Jurkat, Clone E6-1 (cell line): ENCODE measurements at regions not wholly inside any gene's neighbourhood (a gene's known extent, or its start where the extent isn't known, plus 50 kb on each side); places are given as distances from the start of the nearest gene placed in this dataset.
"Not testable (repeated sequence)": the region's sequence is repeated elsewhere in the genome, so short reads cannot be mapped to it uniquely, and the experiment has no call there.

ENCODE experiments used
- DNase-seq: peaks from one replicate; pipeline ENCODE4 v3.0.0-alpha.2; 2011; ENCODE audit warnings: low read depth, low spot score
- H3K4me3 ChIP-seq: 2 replicates; pipeline ENCODE4 v1.5.1; 2011; ENCODE audit warnings: mild to moderate bottlenecking, low read length, control low read depth, moderate library complexity

DNA sequence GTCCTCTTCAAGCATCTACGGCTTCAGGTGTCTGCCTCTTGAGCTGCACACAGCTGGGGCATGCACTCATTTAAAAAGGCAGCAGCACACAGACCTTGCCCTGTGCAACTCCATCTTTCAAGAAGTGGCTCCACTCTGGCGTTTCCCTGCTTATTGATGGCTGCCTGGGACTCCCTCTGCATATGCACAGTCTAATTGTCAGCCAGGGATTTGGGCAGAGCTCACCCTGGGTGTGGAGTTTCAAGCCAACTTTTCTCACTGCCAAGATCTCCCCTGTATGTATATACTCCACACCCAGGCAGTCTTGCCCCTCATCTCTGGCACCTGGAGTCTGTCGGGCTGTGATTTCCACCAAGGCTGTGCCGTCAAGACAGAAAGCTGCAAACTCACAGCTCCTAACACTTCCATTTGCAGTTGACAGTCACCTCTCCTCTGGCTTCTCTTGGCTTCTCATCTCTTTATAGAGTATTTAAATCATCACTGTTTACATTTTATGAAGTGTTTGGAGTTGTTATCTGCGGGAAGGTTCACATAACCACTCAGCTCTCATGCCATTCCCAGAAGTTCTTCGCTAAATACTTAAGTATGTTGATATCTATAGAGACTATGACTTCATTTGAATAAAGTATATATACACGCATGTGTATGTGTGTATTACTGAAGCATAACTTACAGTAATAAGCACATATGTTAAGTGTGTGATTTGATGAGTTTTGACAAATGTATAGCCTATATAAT is 130.5 kb upstream of the ZNF469 start:
- DNase-seq, H3K4me3 ChIP-seq: not testable (repeated sequence)

DNA sequence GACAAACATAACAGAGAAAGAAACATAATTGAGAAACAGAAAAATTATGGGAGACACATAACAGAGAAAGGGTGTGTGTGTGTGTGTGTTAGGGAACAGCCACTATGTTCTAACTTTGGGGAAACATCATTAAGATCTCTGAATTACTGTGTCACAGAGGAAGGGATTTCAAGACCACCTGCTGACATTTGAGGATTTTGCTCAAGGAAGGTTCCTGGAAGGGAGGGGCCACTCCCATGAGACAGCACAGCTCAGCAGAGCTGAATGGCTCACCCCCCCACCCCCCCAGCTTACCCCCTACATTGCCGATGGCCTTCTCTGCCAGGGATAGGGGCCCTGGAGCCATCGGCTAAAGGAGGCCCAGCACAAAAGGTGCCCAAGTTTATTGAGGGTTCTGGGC is 124.6 kb upstream of the ZNF469 start:
- H3K4me3 ChIP-seq, DNase-seq: not testable (repeated sequence)

DNA sequence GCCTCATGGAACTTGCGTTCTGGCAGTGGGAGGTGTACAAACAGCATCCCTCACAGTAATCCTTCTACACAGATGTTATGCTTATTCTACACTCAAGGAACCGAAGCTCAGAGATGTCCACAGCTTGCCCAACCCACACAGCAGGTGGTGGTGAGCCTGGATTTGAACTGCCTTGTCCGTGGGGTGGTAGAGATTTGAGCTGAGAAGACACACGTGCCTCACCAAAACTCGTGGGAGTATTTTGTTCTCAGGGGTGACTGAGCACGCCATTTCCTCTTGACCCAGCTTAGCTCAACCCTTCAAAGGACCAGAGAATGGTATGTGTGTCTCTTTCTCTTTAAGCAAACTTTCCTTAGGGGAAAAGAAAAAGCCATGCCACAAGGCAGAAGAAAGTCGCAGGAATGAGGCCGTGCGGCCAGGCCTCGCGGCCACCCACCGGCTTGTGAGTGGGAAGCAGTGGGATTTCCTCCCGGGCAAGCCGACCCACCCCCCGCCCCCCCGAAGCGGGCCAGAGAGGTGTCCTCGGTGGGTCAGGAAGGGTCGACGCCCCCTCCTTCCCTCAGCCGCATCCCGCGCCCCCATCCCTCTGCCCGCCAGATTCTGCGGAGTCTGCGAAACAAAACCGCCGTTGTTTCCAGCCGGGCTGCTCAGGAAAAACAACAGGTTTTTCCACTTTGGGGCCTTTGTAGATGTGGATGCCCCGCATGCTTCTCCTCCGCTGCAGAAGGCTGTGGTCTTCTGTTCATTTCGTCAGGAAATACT is 123.8 kb upstream of the ZNF469 start:
- H3K4me3 ChIP-seq, DNase-seq: not testable (repeated sequence)

- not testable (repeated sequence) for H3K4me3 ChIP-seq, DNase-seq
Observed at GRCh38 chr16:88259538-88259937, 123.2 kb upstream of the ZNF469 start.

- not testable (repeated sequence) for DNase-seq, H3K4me3 ChIP-seq
Observed at GRCh38 chr16:88260146-88260545, 122.6 kb upstream of the ZNF469 start.

- H3K4me3 ChIP-seq, DNase-seq: not testable (repeated sequence)
Observed at GRCh38 chr16:88260881-88261665, 121.7 kb upstream of the ZNF469 start.

DNA sequence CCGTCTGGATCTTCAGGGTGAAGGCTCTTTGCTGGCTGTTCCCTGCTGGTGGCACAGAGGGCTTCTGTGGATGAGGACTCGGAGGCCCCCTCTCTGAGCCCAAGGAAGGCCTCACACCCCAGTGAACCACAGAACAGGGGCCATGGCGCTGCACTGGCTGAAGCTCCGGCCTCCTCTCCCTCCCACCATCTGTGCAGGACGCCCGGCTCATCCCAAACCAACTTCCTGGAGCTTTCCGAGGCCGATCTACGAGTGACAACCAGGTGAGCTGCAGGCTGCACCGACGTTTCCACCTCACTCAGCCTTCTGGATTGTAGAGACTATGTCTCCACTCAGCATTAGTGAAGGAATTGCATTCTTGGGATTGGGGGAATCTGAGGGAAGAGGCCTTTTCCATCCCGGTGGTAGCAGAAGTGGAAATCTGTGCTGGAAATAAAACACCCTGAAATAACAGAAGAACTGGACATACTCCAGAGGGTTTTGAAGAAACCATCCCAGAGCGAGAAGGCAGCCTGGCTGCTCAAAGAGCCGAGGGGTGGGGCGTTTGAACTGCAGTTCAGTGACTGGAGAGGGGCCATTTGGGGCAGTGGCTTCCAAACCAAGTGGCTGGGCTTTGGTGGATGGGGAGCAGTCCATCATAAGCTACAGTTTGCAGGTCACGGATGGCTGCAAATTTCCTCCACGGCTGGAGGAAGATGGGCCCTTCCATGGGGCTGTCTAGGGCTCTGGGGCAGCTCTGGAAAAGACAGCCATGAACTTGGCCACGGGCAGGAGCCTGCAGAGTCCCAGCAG is 120.7 kb upstream of the ZNF469 start:
- DNase-seq, H3K4me3 ChIP-seq: not testable (repeated sequence)

GRCh38 chr16:88262858-88263563 is 119.7 kb upstream of the ZNF469 start:
- not testable (repeated sequence) for DNase-seq, H3K4me3 ChIP-seq

DNA sequence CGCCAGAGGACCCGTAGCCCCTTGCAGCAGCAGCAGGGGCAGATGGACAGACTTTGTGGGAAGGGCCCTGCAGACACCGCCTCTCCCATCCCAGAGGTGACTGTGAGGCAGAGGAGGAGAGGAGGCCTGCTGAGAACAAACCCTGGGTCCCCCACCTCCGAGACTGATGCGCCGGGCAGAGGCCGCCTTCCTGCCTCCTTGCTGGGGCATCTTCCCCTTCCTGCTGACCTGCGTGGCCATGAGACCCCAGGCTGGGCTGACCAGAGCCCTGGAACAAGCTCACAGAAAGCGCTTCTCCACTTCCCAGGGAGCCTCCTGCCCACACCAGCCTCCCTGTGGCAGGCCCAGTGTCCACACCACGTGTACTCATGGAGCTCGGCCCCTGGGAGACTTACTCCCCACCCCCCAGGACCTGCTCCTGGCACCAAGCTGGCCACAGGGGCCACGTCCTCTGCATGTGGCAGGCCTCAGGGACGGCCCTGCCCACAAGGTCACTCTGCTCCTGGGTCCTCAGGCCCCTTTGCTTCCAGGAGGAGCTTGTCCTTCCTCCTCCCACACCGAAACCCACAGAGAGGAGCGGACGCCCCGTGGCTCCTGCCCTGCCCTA is 119.0 kb upstream of the ZNF469 start:
- H3K4me3 ChIP-seq, DNase-seq: not testable (repeated sequence)

GRCh38 chr16:88264641-88265285 is 118.0 kb upstream of the ZNF469 start:
- DNase-seq: no peak
- H3K4me3 ChIP-seq: no peak overlapping the region

GRCh38 chr16:88265286-88265938 is 117.3 kb upstream of the ZNF469 start:
- not testable (repeated sequence) for DNase-seq, H3K4me3 ChIP-seq

DNA sequence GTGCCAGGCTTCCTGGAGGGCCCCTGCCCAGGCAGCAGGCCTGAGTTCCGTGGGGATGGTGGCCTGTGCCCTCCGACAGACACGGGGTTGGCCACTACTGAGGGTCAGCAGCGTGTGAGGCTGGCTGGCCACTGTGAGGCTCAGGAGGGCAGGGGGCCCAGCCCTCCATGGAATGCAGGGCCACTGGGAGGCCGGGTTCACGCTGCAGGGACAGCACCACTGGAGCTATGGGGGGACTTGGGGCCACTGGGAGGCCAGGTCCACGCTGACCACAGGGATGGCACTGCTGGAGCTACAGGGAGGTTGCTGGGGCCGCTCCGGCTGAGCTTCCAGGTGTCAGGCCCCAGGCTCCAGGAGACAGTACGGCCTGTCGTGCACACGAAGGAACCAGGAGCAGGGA is 116.7 kb upstream of the ZNF469 start:
- H3K4me3 ChIP-seq, DNase-seq: not testable (repeated sequence)

DNA sequence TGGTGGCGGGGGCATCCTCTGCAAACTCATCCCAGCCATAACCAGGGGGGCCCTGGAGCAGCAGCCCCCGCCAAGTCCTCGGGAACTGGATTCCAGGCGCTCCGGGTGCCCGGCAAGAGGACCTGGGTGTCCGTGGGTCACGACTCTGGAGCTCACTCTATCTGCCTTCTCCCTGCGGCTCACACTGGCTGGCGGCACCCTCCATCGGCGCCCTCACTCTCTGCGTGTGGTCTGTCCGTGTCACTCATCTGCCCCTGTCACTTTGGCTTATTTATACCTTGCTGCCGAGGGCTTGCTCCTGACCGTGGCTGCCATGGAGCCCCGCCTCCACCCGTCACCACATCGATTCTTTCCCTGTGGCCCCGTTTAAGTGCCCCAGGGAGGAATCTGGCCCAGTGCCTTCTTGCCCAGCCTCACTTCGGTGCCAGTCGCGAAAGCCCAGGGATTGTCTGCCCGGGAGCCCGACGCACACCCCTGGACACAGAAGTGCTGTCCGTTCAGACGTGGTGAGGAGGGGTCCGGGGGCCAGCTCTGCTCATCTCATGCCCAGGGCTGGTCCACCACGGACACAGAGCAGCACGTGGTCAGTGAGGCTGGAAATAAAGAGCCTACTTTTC is 115.7 kb upstream of the ZNF469 start:
- not testable (repeated sequence) for H3K4me3 ChIP-seq, DNase-seq

DNA sequence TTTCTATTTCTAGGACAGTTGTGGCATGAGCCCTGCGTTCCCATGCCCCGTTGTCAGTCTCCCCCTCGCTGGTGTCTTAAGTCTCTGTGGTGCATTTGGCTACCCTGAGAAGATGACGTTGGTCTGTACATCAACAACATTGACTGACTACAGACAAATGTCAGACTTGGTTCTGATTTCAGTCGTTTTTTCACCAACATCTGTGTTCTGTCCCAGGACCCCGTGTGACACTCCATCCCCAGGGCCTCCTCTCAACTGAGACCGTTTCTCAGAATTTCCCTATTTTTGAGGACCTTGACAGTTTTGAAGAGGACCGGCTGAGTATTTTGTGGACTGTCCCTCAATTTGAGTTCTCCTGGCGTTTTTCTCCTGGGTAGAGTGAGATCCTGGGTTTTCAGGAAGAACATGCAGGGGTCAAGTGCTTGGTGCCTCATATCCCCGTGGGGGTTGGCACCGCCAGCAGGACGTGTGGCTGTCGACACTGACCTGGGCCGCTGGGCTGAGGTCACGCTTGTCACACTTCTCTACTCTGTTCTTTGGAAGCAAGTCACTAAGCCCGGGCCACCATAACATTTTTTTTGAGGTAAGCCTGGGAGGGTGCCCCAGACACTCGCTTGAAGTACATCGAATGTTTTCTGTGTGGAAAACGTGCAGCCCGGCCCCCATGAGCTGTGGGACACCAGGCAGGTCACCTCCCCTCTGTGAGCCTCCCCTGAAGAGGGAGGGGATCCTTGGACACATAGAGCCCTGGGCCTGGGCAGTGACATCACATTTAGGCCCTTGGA is 114.4 kb upstream of the ZNF469 start:
- H3K4me3 ChIP-seq: not testable (repeated sequence)

GRCh38 chr16:88270171-88270790 is 112.5 kb upstream of the ZNF469 start:
- H3K4me3 ChIP-seq, DNase-seq: not testable (repeated sequence)

More for the DNA sequence above, 114.4 kb upstream of the ZNF469 start:
- not testable (repeated sequence) for DNase-seq
